ENCODE measurements at regions not wholly inside any gene's neighbourhood (a gene's known extent, or its start where the extent isn't known, plus 50 kb on each side); places are given as distances from the start of the nearest gene placed in this dataset.

DNA sequence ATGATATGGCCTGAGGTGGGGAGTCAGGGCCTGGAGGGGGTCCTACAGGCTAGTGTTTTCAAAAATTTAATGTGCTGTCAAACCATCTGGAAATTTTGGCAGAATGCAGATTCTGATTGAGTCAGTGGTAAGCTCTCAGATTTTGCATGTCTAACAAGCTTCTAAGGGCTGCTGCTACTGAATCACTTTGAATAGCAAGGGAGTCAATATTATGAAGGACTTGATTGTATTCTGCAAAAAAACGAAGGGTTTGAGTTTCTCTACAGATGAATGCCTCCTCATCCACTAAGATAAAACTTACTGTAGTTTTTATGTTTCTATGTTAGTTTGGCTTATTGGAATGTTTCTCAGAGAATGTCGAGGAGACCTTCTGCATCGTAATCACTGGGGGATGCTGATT lies 179.5 kb downstream of the TMEM38B start:
- H2AFZ ChIP-seq (ENCODE audit: low read length): no peak overlapping the region
- no peak for TF ChIP-seq EZH2phosphoT487 (IDR thresholded peaks at IDR 0.05; ENCODE audit: borderline replicate concordance, low read depth, low read length)
- TF ChIP-seq CTCF (conservative IDR thresholded peaks at IDR 0.05; ENCODE audit: low read length): no peak
- no peak overlapping the region for H3K4me3 ChIP-seq (ENCODE audit: low read depth, low read length, poor library complexity, severe bottlenecking)
- intact Hi-C loops (cut with micrococcal nuclease; ENCODE audit: unreplicated experiment): no loop called here
- BruUV-seq (replicated peaks): no TSS peak
- no peaks in the 10 kb centered on the region for H3K36me3 ChIP-seq (ENCODE audit: insufficient read depth, low read length)
- no peaks in the 10 kb centered on the region for H4K20me1 ChIP-seq (ENCODE audit: insufficient read depth, low read length)
- DNase-seq (ENCODE audit: low spot score): no peak
- CTCF ChIA-PET (ENCODE audit: unreplicated experiment): no interaction called here
- no peak overlapping the region for H3K27ac ChIP-seq (ENCODE audit: low read depth, low read length, poor library complexity, severe bottlenecking)
- POLR2A ChIA-PET: no interaction called here
- H3K4me1 ChIP-seq (ENCODE audit: insufficient read depth, low read length, poor library complexity, severe bottlenecking): no peaks in the 10 kb centered on the region
- no peaks in the 10 kb centered on the region for H3K79me2 ChIP-seq (ENCODE audit: insufficient read depth, low read depth, low read length)
- no peaks in the 10 kb centered on the region for H3K9me3 ChIP-seq (ENCODE audit: low read length)
- H3K4me2 ChIP-seq (ENCODE audit: low read length): no peak overlapping the region
- no peaks in the 10 kb centered on the region for H3K9me2 ChIP-seq (ENCODE audit: insufficient read depth, low read length)

DNA sequence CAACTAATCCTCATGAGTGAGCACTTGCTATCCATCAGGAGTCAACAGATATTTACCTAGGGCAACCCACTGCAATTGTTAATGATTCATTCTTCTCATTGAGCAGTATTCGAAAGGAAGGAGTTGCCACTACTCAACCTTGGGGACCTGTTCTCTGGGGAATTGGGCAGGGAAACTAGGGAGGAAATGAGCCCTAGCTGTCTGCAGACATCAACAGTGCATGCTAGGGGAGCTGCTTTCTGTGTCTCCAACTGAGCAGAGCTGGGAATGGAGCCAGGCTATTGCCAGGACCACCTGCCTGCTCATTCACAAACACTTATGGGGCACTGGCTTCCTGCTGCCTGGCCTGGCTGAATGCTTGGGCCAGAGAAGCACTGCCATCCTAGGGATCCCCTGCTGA lies 183.4 kb downstream of the TMEM38B start:
- Histone ChIP-seq H3K79me2 (ENCODE audit: insufficient read depth, low read depth, low read length) (no peaks in the 10 kb centered on the region), H3K4me3 (ENCODE audit: low read depth, low read length, poor library complexity, severe bottlenecking) (no peak overlapping the region), H3K9me2 (ENCODE audit: insufficient read depth, low read length) (no peaks in the 10 kb centered on the region), H4K20me1 (ENCODE audit: insufficient read depth, low read length) (no peaks in the 10 kb centered on the region), H3K4me2 (ENCODE audit: low read length) (no peak overlapping the region), H3K27ac (ENCODE audit: low read depth, low read length, poor library complexity, severe bottlenecking) (no peak overlapping the region), H3K9me3 (ENCODE audit: low read length) (no peaks in the 10 kb centered on the region), H2AFZ (ENCODE audit: low read length) (no peak overlapping the region), H3K36me3 (ENCODE audit: insufficient read depth, low read length) (no peaks in the 10 kb centered on the region), H3K4me1 (ENCODE audit: insufficient read depth, low read length, poor library complexity, severe bottlenecking) (no peaks in the 10 kb centered on the region)
- no peak for DNase-seq (ENCODE audit: low spot score)
- no peak for TF ChIP-seq EZH2phosphoT487 (IDR thresholded peaks at IDR 0.05; ENCODE audit: borderline replicate concordance, low read depth, low read length)
- TF ChIP-seq CTCF (conservative IDR thresholded peaks at IDR 0.05; ENCODE audit: low read length): no peak
- no TSS peak for BruUV-seq (replicated peaks)
- intact Hi-C loops (cut with micrococcal nuclease; ENCODE audit: unreplicated experiment): no loop called here
- POLR2A ChIA-PET: no interaction called here
- CTCF ChIA-PET (ENCODE audit: unreplicated experiment): interaction anchor here (0.6 kb wide), 1 partner anchor 1170 kb away, joined by 3 read pairs; no protein-coding TSS in a partner anchor

DNA sequence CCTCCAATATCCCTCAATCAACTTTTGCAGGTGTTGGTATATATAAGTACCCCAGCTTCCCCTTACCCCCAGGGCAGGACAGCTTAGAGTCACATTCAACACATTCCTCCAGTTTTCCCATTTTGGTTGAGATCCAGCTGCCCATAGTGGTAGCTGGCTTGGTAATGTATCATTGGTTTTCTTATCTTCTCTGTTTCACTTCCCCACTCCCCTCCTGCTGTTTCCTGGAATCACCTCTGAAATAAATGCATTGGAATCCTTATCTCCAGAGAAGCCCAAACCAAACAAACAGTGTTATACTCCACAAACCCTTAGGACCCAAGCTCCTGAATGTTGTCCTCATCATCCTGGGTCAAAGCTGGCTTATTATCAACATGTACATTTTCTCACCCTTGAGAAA lies 184.8 kb downstream of the TMEM38B start:
- Histone ChIP-seq H3K9me2 (ENCODE audit: insufficient read depth, low read length) (no peaks in the 10 kb centered on the region), H4K20me1 (ENCODE audit: insufficient read depth, low read length) (no peaks in the 10 kb centered on the region), H3K9me3 (ENCODE audit: low read length) (no peaks in the 10 kb centered on the region), H3K4me2 (ENCODE audit: low read length) (no peak overlapping the region), H3K36me3 (ENCODE audit: insufficient read depth, low read length) (no peaks in the 10 kb centered on the region), H3K79me2 (ENCODE audit: insufficient read depth, low read depth, low read length) (no peaks in the 10 kb centered on the region), H3K4me1 (ENCODE audit: insufficient read depth, low read length, poor library complexity, severe bottlenecking) (no peaks in the 10 kb centered on the region), H3K27ac (ENCODE audit: low read depth, low read length, poor library complexity, severe bottlenecking) (no peak overlapping the region), H2AFZ (ENCODE audit: low read length) (no peak overlapping the region), H3K4me3 (ENCODE audit: low read depth, low read length, poor library complexity, severe bottlenecking) (no peak overlapping the region)
- ChIA-PET POLR2A (interaction anchor here (1.1 kb wide), 1 partner anchor 37 kb away, joined by 3 read pairs; no protein-coding TSS in a partner anchor), CTCF (ENCODE audit: unreplicated experiment) (no interaction called here)
- no peak for DNase-seq (ENCODE audit: low spot score)
- intact Hi-C loops (cut with micrococcal nuclease; ENCODE audit: unreplicated experiment): no loop called here
- TF ChIP-seq EZH2phosphoT487 (IDR thresholded peaks at IDR 0.05; ENCODE audit: borderline replicate concordance, low read depth, low read length) (no peak), CTCF (conservative IDR thresholded peaks at IDR 0.05; ENCODE audit: low read length) (no peak)
- BruUV-seq (replicated peaks): no TSS peak
